ENCODE measurements at regions not wholly inside any gene's neighbourhood (a gene's known extent, or its start where the extent isn't known, plus 50 kb on each side); places are given as distances from the start of the nearest gene placed in this dataset.
"Not testable (repeated sequence)": the region's sequence is repeated elsewhere in the genome, so short reads cannot be mapped to it uniquely, and the experiment has no call there.

- intact Hi-C loops (cut with micrococcal nuclease): no loop called here
- H3K27me3 Mint-ChIP-seq: no peaks in the 10 kb centered on the region
- H3K9me3 Mint-ChIP-seq: peaks cover 0 to 13% (median 4%) of the 10 kb centered on the region in 8 donors
- Histone ChIP-seq H3K27ac (ENCODE audit: low read depth, low read length) (no peak overlapping the region), H3K27me3 (ENCODE audit: insufficient read depth, low read length) (no peaks in the 10 kb centered on the region), H3K4me3 (ENCODE audit: low read length in 2 of 2) (no peak overlapping the region), H3K4me1 (ENCODE audit: insufficient read depth, low read length) (no peaks in the 10 kb centered on the region), H3K9me3 (ENCODE audit: control insufficient read depth in 1 of 2, low read length in 2 of 2) (no peaks in the 10 kb centered on the region), H3K36me3 (ENCODE audit: insufficient read depth, low read length) (no peaks in the 10 kb centered on the region)
- ChIA-PET POLR2A (ENCODE audit: partially characterized antibody) (no interaction called here), CTCF (ENCODE audit: partially characterized antibody) (no interaction called here)
- H3K4me3 Mint-ChIP-seq: no peak overlapping the region
- no peak overlapping the region for H3K27ac Mint-ChIP-seq
- DNase-seq: no peak
- no peaks in the 10 kb centered on the region for H3K4me1 Mint-ChIP-seq
- H3K36me3 Mint-ChIP-seq: no peaks in the 10 kb centered on the region
These were observed 509.4 kb upstream of the API5 start for GRCh38 chr11:42802201-42802899.

- Mint-ChIP-seq H3K27ac (no peak overlapping the region), H3K4me3 (no peak overlapping the region), H3K36me3 (no peaks in the 10 kb centered on the region), H3K4me1 (no peaks in the 10 kb centered on the region), H3K27me3 (no peaks in the 10 kb centered on the region), H3K9me3 (peaks cover 0 to 11% (median 4%) of the 10 kb centered on the region in 8 donors)
- CTCF ChIA-PET (ENCODE audit: partially characterized antibody): no interaction called here
- H3K27me3 ChIP-seq (ENCODE audit: insufficient read depth, low read length): no peaks in the 10 kb centered on the region
- POLR2A ChIA-PET (ENCODE audit: partially characterized antibody): no interaction called here
- H3K4me3 ChIP-seq (ENCODE audit: low read length in 2 of 2): no peak overlapping the region
- no peaks in the 10 kb centered on the region for H3K4me1 ChIP-seq (ENCODE audit: insufficient read depth, low read length)
- intact Hi-C loops (cut with micrococcal nuclease): no loop called here
- H3K9me3 ChIP-seq (ENCODE audit: control insufficient read depth in 1 of 2, low read length in 2 of 2): no peaks in the 10 kb centered on the region
- H3K36me3 ChIP-seq (ENCODE audit: insufficient read depth, low read length): no peaks in the 10 kb centered on the region
- H3K27ac ChIP-seq (ENCODE audit: low read depth, low read length): no peak overlapping the region
- DNase-seq: no peak
These were observed 505.6 kb upstream of the API5 start for GRCh38 chr11:42806191-42806590.

DNA sequence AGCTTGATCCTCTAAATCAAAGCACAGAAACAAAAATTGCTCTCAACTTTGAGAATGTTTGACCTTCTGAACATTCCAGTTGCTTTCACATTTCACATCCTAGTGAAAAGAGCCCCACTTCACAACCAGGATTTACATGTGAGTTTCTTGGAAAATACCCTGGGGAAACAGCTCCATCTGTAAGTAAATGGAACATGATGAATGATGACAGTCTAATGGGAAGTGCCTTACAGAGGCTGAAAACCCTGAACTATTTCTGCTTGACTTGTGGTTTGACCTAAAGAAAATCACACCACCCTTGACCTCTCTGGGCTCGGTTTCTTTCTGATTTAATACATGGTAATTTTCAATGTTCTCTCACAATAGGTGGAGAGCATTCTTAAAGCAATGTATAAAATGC is 499.4 kb upstream of the API5 start:
- no peak overlapping the region for H3K27ac Mint-ChIP-seq
- H3K4me1 Mint-ChIP-seq: no peaks in the 10 kb centered on the region
- Histone ChIP-seq H3K36me3 (ENCODE audit: insufficient read depth, low read length) (no peaks in the 10 kb centered on the region), H3K27me3 (ENCODE audit: insufficient read depth, low read length) (no peaks in the 10 kb centered on the region), H3K9me3 (ENCODE audit: control insufficient read depth in 1 of 2, low read length in 2 of 2) (no peaks in the 10 kb centered on the region), H3K4me1 (ENCODE audit: insufficient read depth, low read length) (no peaks in the 10 kb centered on the region), H3K4me3 (ENCODE audit: low read length in 2 of 2) (no peak overlapping the region), H3K27ac (ENCODE audit: low read depth, low read length) (no peak overlapping the region)
- no peaks in the 10 kb centered on the region for H3K27me3 Mint-ChIP-seq
- CTCF ChIA-PET (ENCODE audit: partially characterized antibody): no interaction called here
- intact Hi-C loops (cut with micrococcal nuclease): no loop called here
- DNase-seq: no peak
- no peaks in the 10 kb centered on the region for H3K36me3 Mint-ChIP-seq
- no peak overlapping the region for H3K4me3 Mint-ChIP-seq
- POLR2A ChIA-PET (ENCODE audit: partially characterized antibody): no interaction called here
- peaks cover 0 to 7% (median 4%) of the 10 kb centered on the region in 8 donors for H3K9me3 Mint-ChIP-seq

DNA sequence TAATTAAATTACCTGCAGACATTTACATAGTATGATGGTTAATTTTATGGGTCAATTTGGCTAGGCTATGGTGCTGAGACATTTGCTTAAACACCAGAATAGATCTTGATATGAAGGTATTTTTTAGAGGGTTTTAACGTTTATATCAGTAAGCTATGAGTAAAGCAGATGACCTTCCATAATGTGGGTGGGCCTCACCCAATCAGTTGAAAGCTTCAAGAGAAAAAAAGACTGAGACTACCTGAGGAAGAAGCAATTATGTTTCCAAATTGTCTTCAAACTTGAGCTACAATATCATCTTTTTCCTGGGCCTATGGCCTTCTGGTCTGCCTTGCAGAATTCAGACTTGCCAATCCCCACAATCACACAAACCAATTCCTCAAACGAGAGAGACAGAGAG is 498.8 kb upstream of the API5 start:
- H3K9me3 Mint-ChIP-seq: peaks cover 0 to 8% (median 4%) of the 10 kb centered on the region in 8 donors
- no peaks in the 10 kb centered on the region for H3K9me3 ChIP-seq (ENCODE audit: control insufficient read depth in 1 of 2, low read length in 2 of 2)
- H3K27me3 Mint-ChIP-seq: no peaks in the 10 kb centered on the region
- H3K4me3 ChIP-seq (ENCODE audit: low read length in 2 of 2): no peak overlapping the region
- H3K4me1 ChIP-seq (ENCODE audit: insufficient read depth, low read length): no peaks in the 10 kb centered on the region
- H3K4me1 Mint-ChIP-seq: no peaks in the 10 kb centered on the region
- intact Hi-C loops (cut with micrococcal nuclease): no loop called here
- no peak overlapping the region for H3K4me3 Mint-ChIP-seq
- H3K27ac ChIP-seq (ENCODE audit: low read depth, low read length): no peak overlapping the region
- H3K27ac Mint-ChIP-seq: no peak overlapping the region
- no peaks in the 10 kb centered on the region for H3K36me3 ChIP-seq (ENCODE audit: insufficient read depth, low read length)
- no peak for DNase-seq
- H3K36me3 Mint-ChIP-seq: no peaks in the 10 kb centered on the region
- H3K27me3 ChIP-seq (ENCODE audit: insufficient read depth, low read length): no peaks in the 10 kb centered on the region
- CTCF ChIA-PET (ENCODE audit: partially characterized antibody): no interaction called here
- POLR2A ChIA-PET (ENCODE audit: partially characterized antibody): no interaction called here

GRCh38 chr11:42816471-42816870 is 495.3 kb upstream of the API5 start:
- Histone ChIP-seq H3K4me3 (ENCODE audit: low read length in 2 of 2) (no peak overlapping the region), H3K9me3 (ENCODE audit: control insufficient read depth in 1 of 2, low read length in 2 of 2) (no peaks in the 10 kb centered on the region), H3K27me3 (ENCODE audit: insufficient read depth, low read length) (no peaks in the 10 kb centered on the region), H3K27ac (ENCODE audit: low read depth, low read length) (no peak overlapping the region), H3K36me3 (ENCODE audit: insufficient read depth, low read length) (no peaks in the 10 kb centered on the region), H3K4me1 (ENCODE audit: insufficient read depth, low read length) (no peaks in the 10 kb centered on the region)
- intact Hi-C loops (cut with micrococcal nuclease): no loop called here
- no peaks in the 10 kb centered on the region for H3K4me1 Mint-ChIP-seq
- no peak overlapping the region for H3K4me3 Mint-ChIP-seq
- POLR2A ChIA-PET (ENCODE audit: partially characterized antibody): no interaction called here
- no peak for DNase-seq
- CTCF ChIA-PET (ENCODE audit: partially characterized antibody): no interaction called here
- H3K27ac Mint-ChIP-seq: no peak overlapping the region
- no peaks in the 10 kb centered on the region for H3K36me3 Mint-ChIP-seq
- peaks cover 0 to 9% (median 4%) of the 10 kb centered on the region in 8 donors for H3K9me3 Mint-ChIP-seq
- no peaks in the 10 kb centered on the region for H3K27me3 Mint-ChIP-seq

GRCh38 chr11:42819126-42819525 is 492.7 kb upstream of the API5 start:
- H3K4me3 Mint-ChIP-seq: no peak overlapping the region
- Histone ChIP-seq H3K9me3 (ENCODE audit: control insufficient read depth in 1 of 2, low read length in 2 of 2) (no peaks in the 10 kb centered on the region), H3K36me3 (ENCODE audit: insufficient read depth, low read length) (no peaks in the 10 kb centered on the region), H3K27ac (ENCODE audit: low read depth, low read length) (no peak overlapping the region), H3K4me1 (ENCODE audit: insufficient read depth, low read length) (no peaks in the 10 kb centered on the region), H3K4me3 (ENCODE audit: low read length in 2 of 2) (no peak overlapping the region), H3K27me3 (ENCODE audit: insufficient read depth, low read length) (no peaks in the 10 kb centered on the region)
- POLR2A ChIA-PET (ENCODE audit: partially characterized antibody): no interaction called here
- no peaks in the 10 kb centered on the region for H3K4me1 Mint-ChIP-seq
- intact Hi-C loops (cut with micrococcal nuclease): no loop called here
- no peaks in the 10 kb centered on the region for H3K36me3 Mint-ChIP-seq
- no peak for DNase-seq
- no peak overlapping the region for H3K27ac Mint-ChIP-seq
- H3K9me3 Mint-ChIP-seq: peaks cover 0 to 9% (median 3%) of the 10 kb centered on the region in 8 donors
- no peaks in the 10 kb centered on the region for H3K27me3 Mint-ChIP-seq
- CTCF ChIA-PET (ENCODE audit: partially characterized antibody): no interaction called here

DNA sequence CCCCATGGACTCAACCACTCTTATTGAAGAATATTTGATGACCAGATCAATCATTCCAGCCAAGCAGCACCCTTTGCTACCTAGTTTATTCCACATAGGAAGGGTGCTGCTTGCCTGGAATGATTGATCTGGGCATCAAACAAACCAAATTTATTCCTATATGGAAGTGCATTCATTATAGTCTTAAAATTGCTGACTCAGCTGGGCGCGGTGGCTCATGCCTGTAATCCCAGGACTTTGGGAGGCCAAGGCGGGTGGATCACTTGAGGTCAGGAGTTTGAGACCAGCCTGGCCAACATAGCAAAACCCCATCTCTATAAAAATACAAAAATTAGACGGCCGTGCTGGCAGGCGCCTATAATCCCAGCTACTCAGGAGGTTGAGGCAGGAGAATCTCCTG is 489.6 kb upstream of the API5 start:
- POLR2A ChIA-PET (ENCODE audit: partially characterized antibody); H3K4me3 Mint-ChIP-seq; H3K4me1 Mint-ChIP-seq; H3K4me1 ChIP-seq (ENCODE audit: insufficient read depth, low read length); H3K27me3 ChIP-seq (ENCODE audit: insufficient read depth, low read length); H3K36me3 Mint-ChIP-seq; H3K27ac Mint-ChIP-seq; H3K27me3 Mint-ChIP-seq; intact Hi-C loops (cut with micrococcal nuclease); H3K27ac ChIP-seq (ENCODE audit: low read depth, low read length); H3K9me3 Mint-ChIP-seq; H3K36me3 ChIP-seq (ENCODE audit: insufficient read depth, low read length); H3K4me3 ChIP-seq (ENCODE audit: low read length in 2 of 2); DNase-seq; H3K9me3 ChIP-seq (ENCODE audit: control insufficient read depth in 1 of 2, low read length in 2 of 2); CTCF ChIA-PET (ENCODE audit: partially characterized antibody): not testable (repeated sequence)

DNA sequence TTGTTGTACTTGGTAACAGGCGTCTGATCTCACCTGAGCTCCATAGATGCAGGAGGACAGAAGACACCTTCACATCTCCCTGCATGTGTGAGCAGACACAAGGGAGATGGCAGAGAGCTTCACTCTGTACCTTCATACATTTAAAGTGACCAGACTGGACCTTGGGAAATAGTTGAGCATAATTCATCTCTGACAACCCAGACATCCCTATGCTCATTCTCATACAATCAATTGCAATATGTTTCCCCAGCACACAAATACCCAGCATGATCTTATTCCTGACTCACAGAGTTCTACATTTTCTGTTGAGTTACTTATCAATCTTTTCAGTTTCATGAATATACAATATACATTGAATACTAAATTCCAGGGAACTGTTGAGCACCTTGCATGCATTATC is 488.2 kb upstream of the API5 start:
- Mint-ChIP-seq H3K27ac (no peak overlapping the region), H3K4me1 (no peaks in the 10 kb centered on the region), H3K36me3 (no peaks in the 10 kb centered on the region), H3K27me3 (no peaks in the 10 kb centered on the region), H3K4me3 (no peak overlapping the region), H3K9me3 (peaks cover 0 to 8% (median 3%) of the 10 kb centered on the region in 8 donors)
- CTCF ChIA-PET (ENCODE audit: partially characterized antibody): no interaction called here
- POLR2A ChIA-PET (ENCODE audit: partially characterized antibody): no interaction called here
- intact Hi-C loops (cut with micrococcal nuclease): no loop called here
- DNase-seq: no peak
- no peaks in the 10 kb centered on the region for H3K36me3 ChIP-seq (ENCODE audit: insufficient read depth, low read length)
- no peaks in the 10 kb centered on the region for H3K9me3 ChIP-seq (ENCODE audit: control insufficient read depth in 1 of 2, low read length in 2 of 2)
- H3K4me3 ChIP-seq (ENCODE audit: low read length in 2 of 2): no peak overlapping the region
- H3K27ac ChIP-seq (ENCODE audit: low read depth, low read length): no peak overlapping the region
- H3K27me3 ChIP-seq (ENCODE audit: insufficient read depth, low read length): no peaks in the 10 kb centered on the region
- H3K4me1 ChIP-seq (ENCODE audit: insufficient read depth, low read length): no peaks in the 10 kb centered on the region
